Ascending aorta (tissue), 2 donors: ENCODE measurements at regions not wholly inside any gene's neighbourhood (a gene's known extent, or its start where the extent isn't known, plus 50 kb on each side); places are given as distances from the start of the nearest gene placed in this dataset.

Experiments used
- DNase-seq, 2 donors: peaks; one replicate each; pipeline ENCODE4 v3.0.0-alpha.2; 2019; ENCODE audit warnings: low spot score in 2 of 2
- H3K27ac ChIP-seq, 2 donors: fragments of 200-600 bp; sonication (generic); one replicate each; pipeline ENCODE4 v1.5.1; 2016 to 2017; ENCODE audit warnings: mild to moderate bottlenecking in 1 of 2
- H3K27me3 ChIP-seq: fragments of 200-600 bp; sonication (generic); one replicate; pipeline ENCODE4 v1.5.1; 2017
- H3K36me3 ChIP-seq, 2 donors: fragments of 200-600 bp; sonication (generic); one replicate each; pipeline ENCODE4 v1.5.1; 2016
- H3K4me1 ChIP-seq, 2 donors: fragments of 200-600 bp; sonication (generic); one replicate each; pipeline ENCODE4 v1.5.1; 2016 to 2017; ENCODE audit warnings: mild to moderate bottlenecking in 1 of 2
- H3K4me3 ChIP-seq, 2 donors: fragments of 200-600 bp; sonication (generic); one replicate each; pipeline ENCODE4 v1.5.1; 2016 to 2017; ENCODE audit warnings: mild to moderate bottlenecking in 1 of 2
- H3K9me3 ChIP-seq, 2 donors: fragments of 200-600 bp; sonication (generic); one replicate each; pipeline ENCODE4 v1.5.1; 2016
- CTCF ChIP-seq, 3 experiments: fragments of 200-600 bp in 2 of 3; fragments of 450-650 bp in 1 of 3; sonication (generic) in 2 of 3; IDR thresholded peaks; one replicate each; pipeline ENCODE4 v1.5.1; 2016 to 2019; ENCODE audit warnings: antibody characterized with exemption in 3 of 3, mild to moderate bottlenecking in 1 of 3, moderate library complexity in 1 of 3
- intact Hi-C: fragments of 100-400 bp; cut with DNase I; formaldehyde crosslinking; loops from one replicate; pipeline ENCODE4 v1.15.1; 2023

GRCh38 chr2:53183581-53183980 is 584.0 kb upstream of the CHAC2 start:
- H3K4me1 ChIP-seq = no peaks in the 10 kb centered on the region
- no peaks in the 10 kb centered on the region for H3K9me3 ChIP-seq
- H3K27ac ChIP-seq = no peak overlapping the region
- DNase-seq = no peak
- H3K36me3 ChIP-seq = no peaks in the 10 kb centered on the region
- H3K27me3 ChIP-seq = no peaks in the 10 kb centered on the region
- H3K4me3 ChIP-seq = no peak overlapping the region
- intact Hi-C loops = no loop called here
- no peak for TF ChIP-seq CTCF (IDR thresholded peaks at IDR 0.05)

GRCh38 chr2:53182601-53183000 is 585.0 kb upstream of the CHAC2 start:
- intact Hi-C loops = no loop called here
- Histone ChIP-seq H3K4me3 (no peak overlapping the region), H3K36me3 (no peaks in the 10 kb centered on the region), H3K27ac (no peak overlapping the region), H3K9me3 (no peaks in the 10 kb centered on the region), H3K27me3 (no peaks in the 10 kb centered on the region), H3K4me1 (no peaks in the 10 kb centered on the region)
- no peak for TF ChIP-seq CTCF (IDR thresholded peaks at IDR 0.05)
- no peak for DNase-seq

- TF ChIP-seq CTCF (IDR thresholded peaks at IDR 0.05) = no peak
- intact Hi-C loops = no loop called here
- H3K4me1 ChIP-seq = no peaks in the 10 kb centered on the region
- no peaks in the 10 kb centered on the region for H3K27me3 ChIP-seq
- no peak overlapping the region for H3K4me3 ChIP-seq
- no peaks in the 10 kb centered on the region for H3K36me3 ChIP-seq
- no peak for DNase-seq
- no peaks in the 10 kb centered on the region for H3K9me3 ChIP-seq
- H3K27ac ChIP-seq = no peak overlapping the region
These were observed 585.8 kb upstream of the CHAC2 start for GRCh38 chr2:53181759-53182158.

- Histone ChIP-seq H3K4me1 (no peaks in the 10 kb centered on the region), H3K4me3 (no peak overlapping the region), H3K9me3 (no peaks in the 10 kb centered on the region), H3K27ac (no peak overlapping the region), H3K36me3 (no peaks in the 10 kb centered on the region), H3K27me3 (no peaks in the 10 kb centered on the region)
- TF ChIP-seq CTCF (IDR thresholded peaks at IDR 0.05) = no peak
- no peak for DNase-seq
- intact Hi-C loops = no loop called here
These were observed 590.3 kb upstream of the CHAC2 start for GRCh38 chr2:53177327-53177726.

- Histone ChIP-seq H3K27ac (no peak overlapping the region), H3K27me3 (no peaks in the 10 kb centered on the region), H3K9me3 (no peaks in the 10 kb centered on the region), H3K4me3 (no peak overlapping the region), H3K36me3 (no peaks in the 10 kb centered on the region), H3K4me1 (no peaks in the 10 kb centered on the region)
- TF ChIP-seq CTCF (IDR thresholded peaks at IDR 0.05) = no peak
- DNase-seq = no peak
- intact Hi-C loops = no loop called here
These were observed 593.1 kb upstream of the CHAC2 start for GRCh38 chr2:53174539-53174938.

- no peaks in the 10 kb centered on the region for H3K36me3 ChIP-seq
- H3K4me3 ChIP-seq = no peak overlapping the region
- H3K4me1 ChIP-seq = no peaks in the 10 kb centered on the region
- H3K9me3 ChIP-seq = no peaks in the 10 kb centered on the region
- no peak for DNase-seq
- H3K27ac ChIP-seq = no peak overlapping the region
- no peaks in the 10 kb centered on the region for H3K27me3 ChIP-seq
- intact Hi-C loops = no loop called here
- no peak for TF ChIP-seq CTCF (IDR thresholded peaks at IDR 0.05)
These were observed 593.7 kb upstream of the CHAC2 start for GRCh38 chr2:53173698-53174455.
